ENCODE measurements at regions not wholly inside any gene's neighbourhood (a gene's known extent, or its start where the extent isn't known, plus 50 kb on each side); places are given as distances from the start of the nearest gene placed in this dataset.

- Histone ChIP-seq H3K27me3 (replicated peaks in 1 of 4; ENCODE audit: control insufficient read depth in 3 of 4, extremely low read depth in 1 of 4, insufficient read depth in 3 of 4, low read length in 3 of 4) (no peaks in the 10 kb centered on the region), H2BK5ac (ENCODE audit: low read depth, low read length) (no peak overlapping the region), H3K4me3 (ENCODE audit: extremely low read depth in 1 of 4, insufficient read depth in 2 of 4, low read depth in 3 of 4, low read length in 4 of 4) (no peak overlapping the region), H2AFZ (ENCODE audit: low read length) (no peak overlapping the region), H3K79me1 (ENCODE audit: low read depth, low read length) (no peaks in the 10 kb centered on the region), H2BK20ac (ENCODE audit: low read length) (no peak overlapping the region), H3K14ac (ENCODE audit: insufficient read length) (no peak overlapping the region), H4K20me1 (replicated peaks in 1 of 2; ENCODE audit: control insufficient read depth in 1 of 2, insufficient read depth in 2 of 2, low read length in 2 of 2) (no peaks in the 10 kb centered on the region), H3K4me1 (replicated peaks in 1 of 4; ENCODE audit: control insufficient read depth in 3 of 4, insufficient read depth in 4 of 4, low read length in 3 of 4) (peaks cover 0 to 2% (median 0%) of the 10 kb centered on the region in 4 experiments; a peak in 1 of 7 replicates), H3K4me2 (ENCODE audit: insufficient read depth in 1 of 2, low read depth in 2 of 2, low read length in 2 of 2) (no peak overlapping the region), H3K27ac (ENCODE audit: low read depth, low read length) (no peak overlapping the region), H3K4ac (replicated peaks; ENCODE audit: insufficient read length, low read depth, low read length) (no peak overlapping the region), H2BK12ac (ENCODE audit: low read depth, low read length) (no peak overlapping the region), H3K23ac (ENCODE audit: insufficient read length) (no peak overlapping the region), H2BK15ac (ENCODE audit: low read length) (no peak overlapping the region), H2BK120ac (replicated peaks; ENCODE audit: low read depth, low read length) (no peak overlapping the region), H3K79me2 (ENCODE audit: control insufficient read depth in 1 of 2, insufficient read depth in 2 of 2, low read length in 2 of 2) (no peaks in the 10 kb centered on the region), H4K91ac (replicated peaks; ENCODE audit: insufficient read length, low read length) (no peak overlapping the region), H3K23me2 (ENCODE audit: low read depth, low read length) (no peaks in the 10 kb centered on the region), H3K18ac (ENCODE audit: extremely low read depth, low read length) (no peak overlapping the region), H2AK5ac (ENCODE audit: low read depth, low read length) (no peak overlapping the region), H4K8ac (ENCODE audit: extremely low read depth, insufficient read depth, low read length) (no peak overlapping the region), H4K5ac (ENCODE audit: insufficient read length, low read depth, low read length) (no peak overlapping the region), H3K36me3 (ENCODE audit: control insufficient read depth in 2 of 4, insufficient read depth in 4 of 4, low read length in 3 of 4) (no peaks in the 10 kb centered on the region), H3K56ac (replicated peaks; ENCODE audit: insufficient read length, low read depth, low read length) (no peak overlapping the region), H3K9me3 (ENCODE audit: insufficient read depth in 2 of 2, low read depth in 1 of 2, low read length in 1 of 2) (no peaks in the 10 kb centered on the region), H3K9ac (replicated peaks in 1 of 4; ENCODE audit: extremely low read depth in 1 of 4, low read depth in 3 of 4, low read length in 3 of 4) (no peak overlapping the region)
- CTCF ChIA-PET (ENCODE audit: partially characterized antibody) = interaction anchor here (1.2 kb wide), 1 partner anchor 35 kb away, joined by 3 read pairs; no protein-coding TSS in a partner anchor
- no peak for FAIRE-seq
- POLR2A ChIA-PET (ENCODE audit: partially characterized antibody) = no interaction called here
- DNase-seq (ENCODE audit: low read depth in 1 of 2, low spot score in 2 of 2) = no peak
- TF ChIP-seq MAFK (IDR thresholded peaks at IDR 0.05; ENCODE audit: low read depth, low read length) (no peak), GABPA (IDR thresholded peaks at IDR 0.05; ENCODE audit: borderline replicate concordance, insufficient read depth, low read length) (no peak), CREB1 (IDR thresholded peaks at IDR 0.05) (no peak), KDM1A (IDR thresholded peaks at IDR 0.05; ENCODE audit: borderline replicate concordance, low read length) (no peak), GTF2F1 (IDR thresholded peaks at IDR 0.05; ENCODE audit: borderline replicate concordance, low read depth, low read length) (no peak), POLR2A (IDR thresholded peaks at IDR 0.05; ENCODE audit: control extremely low read depth in 1 of 2, low read depth in 2 of 2, low read length in 2 of 2) (no peak), RNF2 (IDR thresholded peaks at IDR 0.05; ENCODE audit: borderline replicate concordance, low read depth, low read length, missing control alignments, poor library complexity, severe bottlenecking) (no peak), SUZ12 (IDR thresholded peaks at IDR 0.05; ENCODE audit: low read length) (no peak), SIN3A (conservative IDR thresholded peaks at IDR 0.05 in 1 of 2, IDR thresholded peaks at IDR 0.05 in 1 of 2; ENCODE audit: low read depth in 1 of 2, low read length in 2 of 2) (no peak), BCL11A (IDR thresholded peaks at IDR 0.05; ENCODE audit: low read depth in 2 of 2, low read length in 2 of 2) (no peak), CTCF (IDR thresholded peaks at IDR 0.05; ENCODE audit: control extremely low read depth in 1 of 3, insufficient read depth in 1 of 3, low read depth in 1 of 3, low read length in 3 of 3) (no peak), BRCA1 (IDR thresholded peaks at IDR 0.05; ENCODE audit: low read depth, low read length) (no peak)
These were observed 473.0 kb downstream of the PLK2 start for GRCh38 chr5:57986761-57987341.

All from H1 (cell line).